Cardiac muscle cell (in vitro differentiated cells and primary cell): ENCODE measurements at regions not wholly inside any gene's neighbourhood (a gene's known extent, or its start where the extent isn't known, plus 50 kb on each side); places are given as distances from the start of the nearest gene placed in this dataset.

ENCODE experiments used
- DNase-seq, 2 donors: peaks; one replicate each; pipeline versions ENCODE4 v3.0.0 to v3.0.0-alpha.2; 2010 to 2017; ENCODE audit warnings: low read depth in 1 of 2, low spot score in 1 of 2
- H3K27ac ChIP-seq: fragments of 200-600 bp; sonication (generic); 2 replicates; pipeline ENCODE4 v1.5.1; 2016
- H3K27me3 ChIP-seq: fragments of 200-600 bp; sonication (generic); 2 replicates; pipeline ENCODE4 v1.6.0; 2016; ENCODE audit warnings: control low read depth
- H3K36me3 ChIP-seq: fragments of 200-600 bp; sonication (generic); 2 replicates; pipeline ENCODE4 v1.5.1; 2016; ENCODE audit warnings: control low read depth
- H3K4me1 ChIP-seq: fragments of 200-600 bp; sonication (generic); 2 replicates; pipeline ENCODE4 v1.8.1; 2017; ENCODE audit warnings: low read depth, mild to moderate bottlenecking, mixed run types
- H3K4me3 ChIP-seq: fragments of 200-600 bp; sonication (generic); 2 replicates; pipeline ENCODE4 v1.5.1; 2016; ENCODE audit warnings: mild to moderate bottlenecking
- H3K9me3 ChIP-seq: fragments of 200-600 bp; sonication (generic); 2 replicates; pipeline ENCODE4 v1.5.1; 2017; ENCODE audit warnings: low read depth, mild to moderate bottlenecking, control low read depth
- TF ChIP-seq, protein P1 (sequence below): IDR thresholded peaks from 2 replicates; pipeline ENCODE4 v1.5.1; 2012; ENCODE audit warnings: low read depth, mild to moderate bottlenecking, low read length

GRCh38 chr16:77574867-77575624, 140.2 kb upstream of the ADAMTS18 start:
- Histone ChIP-seq H3K27ac (no peak overlapping the region), H3K27me3 (peaks cover 11% of the 10 kb centered on the region), H3K4me1 (no peaks in the 10 kb centered on the region), H3K4me3 (no peak overlapping the region), H3K9me3 (no peaks in the 10 kb centered on the region), H3K36me3 (no peaks in the 10 kb centered on the region)
- DNase-seq, result peak in 1 of 2 donors; percentile 71
- TF ChIP-seq, protein P1, sequence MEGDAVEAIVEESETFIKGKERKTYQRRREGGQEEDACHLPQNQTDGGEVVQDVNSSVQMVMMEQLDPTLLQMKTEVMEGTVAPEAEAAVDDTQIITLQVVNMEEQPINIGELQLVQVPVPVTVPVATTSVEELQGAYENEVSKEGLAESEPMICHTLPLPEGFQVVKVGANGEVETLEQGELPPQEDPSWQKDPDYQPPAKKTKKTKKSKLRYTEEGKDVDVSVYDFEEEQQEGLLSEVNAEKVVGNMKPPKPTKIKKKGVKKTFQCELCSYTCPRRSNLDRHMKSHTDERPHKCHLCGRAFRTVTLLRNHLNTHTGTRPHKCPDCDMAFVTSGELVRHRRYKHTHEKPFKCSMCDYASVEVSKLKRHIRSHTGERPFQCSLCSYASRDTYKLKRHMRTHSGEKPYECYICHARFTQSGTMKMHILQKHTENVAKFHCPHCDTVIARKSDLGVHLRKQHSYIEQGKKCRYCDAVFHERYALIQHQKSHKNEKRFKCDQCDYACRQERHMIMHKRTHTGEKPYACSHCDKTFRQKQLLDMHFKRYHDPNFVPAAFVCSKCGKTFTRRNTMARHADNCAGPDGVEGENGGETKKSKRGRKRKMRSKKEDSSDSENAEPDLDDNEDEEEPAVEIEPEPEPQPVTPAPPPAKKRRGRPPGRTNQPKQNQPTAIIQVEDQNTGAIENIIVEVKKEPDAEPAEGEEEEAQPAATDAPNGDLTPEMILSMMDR, result no peak

DNA sequence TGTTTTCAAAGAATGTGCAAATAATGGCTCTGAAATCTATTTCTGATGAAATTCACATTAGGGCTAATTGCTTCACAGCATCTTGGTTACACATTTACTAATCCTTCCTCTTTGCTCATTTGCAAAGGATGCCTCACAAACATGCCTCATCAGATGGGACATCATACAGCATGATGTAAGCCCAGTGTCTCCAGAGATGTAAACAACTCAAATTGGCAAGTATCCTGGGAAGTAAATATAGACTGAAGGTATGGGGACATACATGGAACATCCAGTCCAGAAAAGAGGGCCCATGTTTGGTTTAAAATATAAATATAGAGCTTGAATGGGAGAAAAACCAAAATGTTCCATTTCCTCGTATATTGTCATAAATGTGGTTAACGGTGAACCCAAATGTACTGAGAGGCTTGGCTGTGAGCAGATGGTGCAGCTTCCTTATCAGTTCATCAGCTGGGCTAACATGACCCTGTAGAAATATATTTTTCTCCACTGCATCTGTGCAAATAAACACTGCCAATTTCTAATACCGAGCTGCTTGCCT, 142.9 kb upstream of the NUDT7 start:
- no peak overlapping the region for H3K4me3 ChIP-seq
- no peaks in the 10 kb centered on the region for H3K36me3 ChIP-seq
- TF ChIP-seq, protein P1, result no peak
- no peak overlapping the region for H3K27ac ChIP-seq
- H3K27me3 ChIP-seq, result peaks cover 3% of the 10 kb centered on the region
- no peaks in the 10 kb centered on the region for H3K9me3 ChIP-seq
- peak in 1 of 2 donors; percentile 19 for DNase-seq
- no peaks in the 10 kb centered on the region for H3K4me1 ChIP-seq

DNA sequence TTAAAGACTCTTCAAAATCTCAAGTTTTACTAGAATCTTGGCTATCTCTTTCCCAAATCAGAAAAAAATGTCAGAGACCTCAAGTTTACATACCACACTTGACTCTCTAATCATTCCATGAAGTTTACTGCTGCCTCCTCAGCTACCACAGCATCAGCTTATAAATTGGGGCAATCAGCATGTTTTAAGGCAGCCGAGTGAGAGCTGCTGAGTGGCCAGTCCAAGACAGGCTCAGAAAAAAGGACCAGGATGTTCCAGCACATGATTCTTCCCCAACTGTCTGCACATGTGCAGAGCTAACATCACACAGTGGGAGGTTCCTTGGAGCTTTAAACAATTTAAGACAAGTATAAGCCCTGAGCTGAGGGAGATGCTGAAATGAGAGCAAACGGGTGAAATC, 140.6 kb upstream of the NUDT7 start:
- Histone ChIP-seq H3K36me3 (no peaks in the 10 kb centered on the region), H3K4me1 (no peaks in the 10 kb centered on the region), H3K27me3 (peaks cover 3% of the 10 kb centered on the region), H3K4me3 (no peak overlapping the region), H3K9me3 (no peaks in the 10 kb centered on the region), H3K27ac (no peak overlapping the region)
- TF ChIP-seq, protein P1, result no peak
- no peak for DNase-seq

DNA sequence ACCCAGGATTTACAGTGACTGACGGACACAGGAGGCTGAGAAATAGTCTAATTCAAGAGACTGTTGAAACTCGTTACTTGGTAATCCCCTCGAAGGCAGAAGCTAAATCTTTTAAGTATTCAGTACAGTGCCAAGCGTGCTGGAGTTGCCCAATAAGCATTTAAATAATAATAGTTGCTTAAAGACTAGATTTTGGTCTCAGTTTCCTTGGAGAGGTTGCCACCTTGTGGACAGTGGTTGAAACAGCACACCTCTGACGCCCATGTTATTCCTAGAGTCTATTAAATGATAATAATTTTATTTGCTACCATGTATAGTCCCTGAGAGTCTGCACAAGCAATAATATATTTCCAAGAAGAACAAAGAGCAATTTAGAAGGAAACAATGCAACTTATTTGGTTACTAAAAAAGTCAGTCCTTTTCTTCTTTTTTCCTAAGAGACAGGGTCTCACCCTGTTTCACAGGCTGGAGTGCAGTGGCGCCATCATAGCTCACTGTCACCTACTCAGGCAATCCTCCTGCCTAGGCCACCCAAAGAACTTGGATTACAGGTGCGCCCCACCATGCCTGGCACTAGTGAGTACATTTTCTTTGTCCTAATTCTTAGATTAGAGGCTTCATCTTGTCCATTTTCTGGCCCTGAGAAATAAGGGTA, 138.0 kb upstream of the NUDT7 start:
- peaks cover 3% of the 10 kb centered on the region for H3K27me3 ChIP-seq
- no peaks in the 10 kb centered on the region for H3K4me1 ChIP-seq
- TF ChIP-seq, protein P1, result peak; percentile 88
- H3K9me3 ChIP-seq, result no peaks in the 10 kb centered on the region
- no peaks in the 10 kb centered on the region for H3K36me3 ChIP-seq
- H3K27ac ChIP-seq, result no peak overlapping the region
- H3K4me3 ChIP-seq, result no peak overlapping the region
- DNase-seq, result peak; percentile 59 to 83

DNA sequence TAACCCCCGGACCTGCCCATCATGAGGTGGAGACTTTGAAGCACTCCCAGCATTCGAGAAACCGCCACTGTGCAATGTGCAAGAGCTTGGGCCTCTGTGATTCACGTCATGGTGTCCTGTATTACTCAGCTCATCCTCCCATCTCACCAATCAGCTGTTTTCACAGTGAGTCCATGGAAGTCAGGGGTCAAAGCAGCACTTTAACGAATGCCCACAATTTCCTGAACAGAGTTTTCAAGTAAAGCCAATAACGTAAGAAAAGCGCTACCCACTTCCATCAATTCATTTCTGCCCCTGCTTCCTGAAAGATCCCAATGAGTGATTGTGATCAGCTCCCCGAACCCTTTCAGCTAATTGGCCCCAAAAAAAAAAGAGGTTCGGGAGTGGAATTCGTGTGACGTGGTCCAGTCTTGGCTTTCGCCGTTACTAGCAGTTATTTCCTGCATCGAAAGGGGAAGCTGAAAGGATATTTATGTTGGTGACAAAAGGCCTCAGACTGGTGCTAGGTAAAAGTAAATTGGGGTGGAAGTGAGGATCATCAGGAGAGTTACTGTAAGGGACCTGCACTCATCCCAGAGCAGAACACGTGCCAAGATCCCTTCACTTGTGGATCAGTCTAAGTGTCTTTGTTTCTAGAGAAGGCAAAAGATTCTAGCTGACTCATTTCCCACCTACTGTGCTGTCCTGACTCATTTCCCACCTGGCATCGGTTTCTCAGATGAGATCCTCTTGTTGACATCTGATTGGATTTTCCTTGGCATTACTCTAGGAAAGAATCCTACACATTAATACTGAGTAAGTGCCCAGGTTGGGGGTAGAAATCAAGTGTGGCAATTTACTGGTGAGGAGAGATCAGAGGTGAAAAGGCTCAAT, 136.7 kb upstream of the NUDT7 start:
- H3K4me3 ChIP-seq, result no peak overlapping the region
- H3K27ac ChIP-seq, result no peak overlapping the region
- H3K27me3 ChIP-seq, result peaks cover 3% of the 10 kb centered on the region
- no peaks in the 10 kb centered on the region for H3K9me3 ChIP-seq
- no peaks in the 10 kb centered on the region for H3K4me1 ChIP-seq
- TF ChIP-seq, protein P1, result no peak
- peak in 1 of 2 donors; percentile 63 for DNase-seq
- no peaks in the 10 kb centered on the region for H3K36me3 ChIP-seq
